Keratinocyte (primary cell): ENCODE measurements at regions not wholly inside any gene's neighbourhood (a gene's known extent, or its start where the extent isn't known, plus 50 kb on each side); places are given as distances from the start of the nearest gene placed in this dataset.

ENCODE experiments used
- DNase-seq: peaks from one replicate; pipeline ENCODE4 v3.0.0-alpha.2; 2011; ENCODE audit warnings: low read depth, missing footprints, low spot score
- FAIRE-seq: peaks from 2 replicates; lab custom pipeline; 2011; peaks lifted over from hg19 to GRCh38; lab: Jason Lieb, UNC
- H2AFZ ChIP-seq: 2 replicates; pipeline ENCODE4 v1.6.0; 2012; ENCODE audit warnings: low read length, control low read depth, inconsistent platforms; ENCODE audit not compliant: control insufficient read depth
- H3K27ac ChIP-seq: 2 replicates; pipeline ENCODE4 v1.5.1; 2011; ENCODE audit warnings: low read length; ENCODE audit not compliant: control insufficient read depth, insufficient read depth
- H3K27me3 ChIP-seq: 3 replicates; pipeline ENCODE4 v1.6.0; 2011; ENCODE audit warnings: low read length; ENCODE audit not compliant: control insufficient read depth, insufficient read depth; ENCODE audit errors: extremely low read depth
- H3K36me3 ChIP-seq, 2 experiments: 2 replicates in 1 of 2; 3 replicates in 1 of 2; pipeline ENCODE4 v1.5.1; 2011; ENCODE audit warnings: low read length in 2 of 2, mild to moderate bottlenecking in 1 of 2; ENCODE audit not compliant: control insufficient read depth in 2 of 2, insufficient read depth in 2 of 2; ENCODE audit errors: extremely low read depth in 1 of 2
- H3K4me1 ChIP-seq: 3 replicates; pipeline ENCODE4 v1.5.1; 2011; ENCODE audit warnings: low read length; ENCODE audit not compliant: control insufficient read depth, insufficient read depth; ENCODE audit errors: extremely low read depth
- H3K4me2 ChIP-seq: 3 replicates; pipeline ENCODE4 v1.6.0; 2011; ENCODE audit warnings: low read depth, low read length; ENCODE audit not compliant: control insufficient read depth, insufficient read depth; ENCODE audit errors: extremely low read depth
- H3K4me3 ChIP-seq, 3 experiments: fragments of 200-600 bp in 1 of 3; sonication (generic) in 1 of 3; 2 replicates in 2 of 3; 3 replicates in 1 of 3; pipeline ENCODE4 v1.5.1; 2011 to 2016; ENCODE audit warnings: low read length in 3 of 3, mild to moderate bottlenecking in 3 of 3, control low read depth in 2 of 3, inconsistent platforms in 1 of 3, low read depth in 1 of 3, mixed read lengths in 1 of 3, mixed run types in 1 of 3, moderate library complexity in 1 of 3; ENCODE audit not compliant: control insufficient read depth in 2 of 3, insufficient read depth in 2 of 3; ENCODE audit errors: extremely low read depth in 1 of 3
- H3K79me2 ChIP-seq: 2 replicates; pipeline ENCODE4 v1.6.0; 2012; ENCODE audit warnings: low read length; ENCODE audit not compliant: control insufficient read depth, insufficient read depth
- H3K9ac ChIP-seq: 3 replicates; pipeline ENCODE4 v1.6.0; 2011; ENCODE audit warnings: low read length; ENCODE audit not compliant: control insufficient read depth, insufficient read depth; ENCODE audit errors: extremely low read depth
- H3K9me1 ChIP-seq: 3 replicates; pipeline ENCODE4 v1.6.0; 2011; ENCODE audit warnings: low read length; ENCODE audit not compliant: control insufficient read depth, insufficient read depth; ENCODE audit errors: extremely low read depth
- H3K9me3 ChIP-seq: 2 replicates; pipeline ENCODE4 v1.5.1; 2012; ENCODE audit warnings: low read depth, low read length; ENCODE audit not compliant: control insufficient read depth
- H4K20me1 ChIP-seq: 3 replicates; pipeline ENCODE4 v1.6.0; 2011; ENCODE audit warnings: low read length; ENCODE audit not compliant: control insufficient read depth, insufficient read depth; ENCODE audit errors: extremely low read depth
- CTCF ChIP-seq, 3 experiments: IDR thresholded peaks in 1 of 3; conservative IDR thresholded peaks in 1 of 3; optimal IDR thresholded peaks in 1 of 3; 2 replicates in 2 of 3; 3 replicates in 1 of 3; pipeline versions ENCODE3 to v1.5.1; 2011; ENCODE audit warnings: low read length in 3 of 3, mild to moderate bottlenecking in 3 of 3, moderate library complexity in 2 of 3, control low read depth in 1 of 3, inconsistent platforms in 1 of 3; ENCODE audit not compliant: insufficient read depth in 2 of 3; ENCODE audit errors: extremely low read depth in 1 of 3
- EZH2 ChIP-seq: IDR thresholded peaks from one replicate; pipeline ENCODE4 v1.6.1; 2012; ENCODE audit warnings: inconsistent platforms, mild to moderate bottlenecking, low read length, moderate library complexity
- dilution Hi-C: fragments of 300-500 bp; cut with MboI; formaldehyde crosslinking; loops from one replicate; pipeline ENCODE4 v1.7.0; 2020; ENCODE audit warnings: low sequenced_read_pairs; ENCODE audit not compliant: extremely low pct_ligation_motif_present

DNA sequence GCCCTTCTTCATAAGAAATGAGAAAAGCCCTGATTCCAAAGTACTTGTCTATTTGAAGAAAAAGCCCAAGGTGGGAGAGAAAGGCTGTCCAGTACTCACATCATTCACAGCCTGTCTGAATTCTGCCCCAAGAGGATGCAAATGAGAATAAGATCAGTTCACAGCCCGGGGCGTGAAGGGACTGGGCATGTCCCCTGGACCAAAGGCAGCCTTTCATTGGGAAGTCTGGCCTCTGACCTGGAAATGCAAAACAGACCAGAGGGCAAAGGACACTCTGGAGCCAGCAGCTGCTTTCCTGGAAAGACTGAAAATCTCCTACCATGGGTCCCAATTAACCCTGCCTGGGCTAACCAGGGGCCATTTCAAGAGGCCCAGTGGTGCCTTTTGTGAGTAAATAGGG, 191.2 kb upstream of the PELI2 start:
- Histone ChIP-seq H3K79me2 (no peaks in the 10 kb centered on the region), H3K4me1 (no peaks in the 10 kb centered on the region), H3K4me2 (no peak overlapping the region), H3K27ac (no peak overlapping the region), H3K27me3 (no peaks in the 10 kb centered on the region), H3K9me1 (no peaks in the 10 kb centered on the region), H3K4me3 (no peak overlapping the region), H2AFZ (no peak overlapping the region), H4K20me1 (no peaks in the 10 kb centered on the region), H3K9ac (no peak overlapping the region), H3K9me3 (no peaks in the 10 kb centered on the region), H3K36me3 (no peaks in the 10 kb centered on the region)
- TF ChIP-seq EZH2 (no peak), CTCF (optimal IDR thresholded peaks at IDR 0.05 in 1 of 3, IDR thresholded peaks at IDR 0.05 in 1 of 3, conservative IDR thresholded peaks at IDR 0.05 in 1 of 3; ENCODE audit: extremely low read depth in 1 of 3, insufficient read depth in 2 of 3, low read length in 3 of 3) (no peak)
- dilution Hi-C loops: no loop called here
- FAIRE-seq: no peak
- no peak for DNase-seq

DNA sequence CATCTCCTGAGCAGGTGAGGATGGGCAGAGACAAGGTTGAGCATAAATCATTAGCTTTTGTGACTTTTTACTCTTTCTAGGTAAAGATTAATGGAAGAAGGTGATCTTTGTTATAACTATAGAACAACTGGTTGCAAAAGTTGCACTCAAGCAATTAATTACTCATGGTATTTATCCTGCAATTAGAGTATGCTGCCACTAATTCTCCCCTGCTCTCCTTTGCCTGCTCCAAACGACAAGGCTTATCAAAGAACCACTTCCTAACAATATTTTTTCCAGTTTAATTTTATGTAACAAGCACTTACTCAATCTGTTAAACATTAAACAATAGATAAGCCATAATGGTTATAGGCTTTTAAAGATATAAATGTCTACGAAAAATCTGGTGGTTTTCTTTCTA, 189.9 kb upstream of the PELI2 start:
- H3K36me3 ChIP-seq: no peaks in the 10 kb centered on the region
- FAIRE-seq (no peak), DNase-seq (no peak)
- no peaks in the 10 kb centered on the region for H3K4me1 ChIP-seq
- no peak for TF ChIP-seq EZH2
- TF ChIP-seq CTCF (optimal IDR thresholded peaks at IDR 0.05 in 1 of 3, IDR thresholded peaks at IDR 0.05 in 1 of 3, conservative IDR thresholded peaks at IDR 0.05 in 1 of 3; ENCODE audit: extremely low read depth in 1 of 3, insufficient read depth in 2 of 3, low read length in 3 of 3): no peak
- H3K9me1 ChIP-seq: no peaks in the 10 kb centered on the region
- no peaks in the 10 kb centered on the region for H3K27me3 ChIP-seq
- no peaks in the 10 kb centered on the region for H3K79me2 ChIP-seq
- H2AFZ ChIP-seq: no peak overlapping the region
- no peak overlapping the region for H3K4me2 ChIP-seq
- no peak overlapping the region for H3K27ac ChIP-seq
- H3K9ac ChIP-seq: no peak overlapping the region
- dilution Hi-C loops: no loop called here
- no peak overlapping the region for H3K4me3 ChIP-seq
- no peaks in the 10 kb centered on the region for H3K9me3 ChIP-seq
- H4K20me1 ChIP-seq: no peaks in the 10 kb centered on the region
